ENCODE measurements at regions not wholly inside any gene's neighbourhood (a gene's known extent, or its start where the extent isn't known, plus 50 kb on each side); places are given as distances from the start of the nearest gene placed in this dataset.

DNA sequence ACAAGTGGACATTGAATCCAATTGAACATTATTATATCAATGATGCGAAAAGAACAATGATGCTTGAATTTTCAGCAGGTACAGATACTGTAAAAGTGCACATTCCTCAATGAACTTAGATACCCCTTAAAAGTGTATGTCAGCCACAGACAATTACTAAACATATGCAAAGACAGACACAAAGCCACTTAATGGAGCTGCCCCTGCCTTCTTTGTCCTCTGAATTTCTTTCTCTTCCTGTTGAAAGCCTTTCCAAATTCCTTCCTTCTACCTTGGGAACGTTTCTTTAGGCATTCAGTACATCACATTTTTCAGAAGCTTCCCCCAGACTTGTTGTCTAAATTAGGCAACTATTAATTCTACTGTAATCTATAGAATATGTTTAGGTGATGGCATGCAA lies 706.8 kb upstream of the MBL2 start:
- H3K79me2 ChIP-seq (ENCODE audit: insufficient read depth, low read length), result no peaks in the 10 kb centered on the region
- no peak overlapping the region for H3K4me3 ChIP-seq (ENCODE audit: insufficient read depth, low read length)
- no peak for DNase-seq (ENCODE audit: insufficient read length, low spot score, missing footprints)
- H3K27me3 ChIP-seq (ENCODE audit: insufficient read depth, low read length), result no peaks in the 10 kb centered on the region
- no peaks in the 10 kb centered on the region for H3K36me3 ChIP-seq (ENCODE audit: insufficient read depth, low read length)
- no peaks in the 10 kb centered on the region for H4K20me1 ChIP-seq (ENCODE audit: insufficient read depth, low read length)
- H3K4me2 ChIP-seq (ENCODE audit: insufficient read depth, low read length), result no peak overlapping the region
- H3K27ac ChIP-seq (ENCODE audit: low read depth, low read length), result no peak overlapping the region
- TF ChIP-seq, protein P1, sequence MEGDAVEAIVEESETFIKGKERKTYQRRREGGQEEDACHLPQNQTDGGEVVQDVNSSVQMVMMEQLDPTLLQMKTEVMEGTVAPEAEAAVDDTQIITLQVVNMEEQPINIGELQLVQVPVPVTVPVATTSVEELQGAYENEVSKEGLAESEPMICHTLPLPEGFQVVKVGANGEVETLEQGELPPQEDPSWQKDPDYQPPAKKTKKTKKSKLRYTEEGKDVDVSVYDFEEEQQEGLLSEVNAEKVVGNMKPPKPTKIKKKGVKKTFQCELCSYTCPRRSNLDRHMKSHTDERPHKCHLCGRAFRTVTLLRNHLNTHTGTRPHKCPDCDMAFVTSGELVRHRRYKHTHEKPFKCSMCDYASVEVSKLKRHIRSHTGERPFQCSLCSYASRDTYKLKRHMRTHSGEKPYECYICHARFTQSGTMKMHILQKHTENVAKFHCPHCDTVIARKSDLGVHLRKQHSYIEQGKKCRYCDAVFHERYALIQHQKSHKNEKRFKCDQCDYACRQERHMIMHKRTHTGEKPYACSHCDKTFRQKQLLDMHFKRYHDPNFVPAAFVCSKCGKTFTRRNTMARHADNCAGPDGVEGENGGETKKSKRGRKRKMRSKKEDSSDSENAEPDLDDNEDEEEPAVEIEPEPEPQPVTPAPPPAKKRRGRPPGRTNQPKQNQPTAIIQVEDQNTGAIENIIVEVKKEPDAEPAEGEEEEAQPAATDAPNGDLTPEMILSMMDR (IDR thresholded peaks at IDR 0.05; ENCODE audit: extremely low read depth, low read depth, low read length), result no peak
- H3K9me3 ChIP-seq (ENCODE audit: low read depth, low read length), result no peaks in the 10 kb centered on the region
- H3K4me1 ChIP-seq (ENCODE audit: insufficient read depth, low read length), result no peaks in the 10 kb centered on the region
- no peak overlapping the region for H2AFZ ChIP-seq (ENCODE audit: low read length)

DNA sequence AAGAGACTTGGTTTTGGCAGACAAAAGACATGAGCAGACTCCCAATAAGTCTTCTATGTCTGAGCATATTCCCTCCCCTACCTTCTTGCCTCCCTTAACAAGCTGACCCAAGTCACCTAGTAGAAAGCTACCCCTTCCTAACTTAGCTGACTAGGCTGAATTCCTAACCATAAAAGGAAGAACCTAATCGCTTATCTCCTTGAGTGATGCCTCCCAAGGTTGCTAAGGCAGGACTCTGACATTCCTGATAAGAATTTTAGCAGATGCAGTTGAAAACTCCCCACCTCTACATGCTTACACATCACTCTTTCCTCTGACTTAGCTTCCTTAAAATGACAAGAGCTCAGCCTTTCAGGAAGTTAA lies 704.7 kb upstream of the MBL2 start:
- H3K27me3 ChIP-seq (ENCODE audit: insufficient read depth, low read length), result no peaks in the 10 kb centered on the region
- H3K36me3 ChIP-seq (ENCODE audit: insufficient read depth, low read length), result no peaks in the 10 kb centered on the region
- H3K4me3 ChIP-seq (ENCODE audit: insufficient read depth, low read length), result no peak overlapping the region
- TF ChIP-seq, protein P1 (IDR thresholded peaks at IDR 0.05; ENCODE audit: extremely low read depth, low read depth, low read length), result no peak
- H3K79me2 ChIP-seq (ENCODE audit: insufficient read depth, low read length), result no peaks in the 10 kb centered on the region
- H3K4me2 ChIP-seq (ENCODE audit: insufficient read depth, low read length), result no peak overlapping the region
- DNase-seq (ENCODE audit: insufficient read length, low spot score, missing footprints), result no peak
- H4K20me1 ChIP-seq (ENCODE audit: insufficient read depth, low read length), result no peaks in the 10 kb centered on the region
- H3K4me1 ChIP-seq (ENCODE audit: insufficient read depth, low read length), result no peaks in the 10 kb centered on the region
- H3K27ac ChIP-seq (ENCODE audit: low read depth, low read length), result no peak overlapping the region
- no peak overlapping the region for H2AFZ ChIP-seq (ENCODE audit: low read length)
- no peaks in the 10 kb centered on the region for H3K9me3 ChIP-seq (ENCODE audit: low read depth, low read length)

DNA sequence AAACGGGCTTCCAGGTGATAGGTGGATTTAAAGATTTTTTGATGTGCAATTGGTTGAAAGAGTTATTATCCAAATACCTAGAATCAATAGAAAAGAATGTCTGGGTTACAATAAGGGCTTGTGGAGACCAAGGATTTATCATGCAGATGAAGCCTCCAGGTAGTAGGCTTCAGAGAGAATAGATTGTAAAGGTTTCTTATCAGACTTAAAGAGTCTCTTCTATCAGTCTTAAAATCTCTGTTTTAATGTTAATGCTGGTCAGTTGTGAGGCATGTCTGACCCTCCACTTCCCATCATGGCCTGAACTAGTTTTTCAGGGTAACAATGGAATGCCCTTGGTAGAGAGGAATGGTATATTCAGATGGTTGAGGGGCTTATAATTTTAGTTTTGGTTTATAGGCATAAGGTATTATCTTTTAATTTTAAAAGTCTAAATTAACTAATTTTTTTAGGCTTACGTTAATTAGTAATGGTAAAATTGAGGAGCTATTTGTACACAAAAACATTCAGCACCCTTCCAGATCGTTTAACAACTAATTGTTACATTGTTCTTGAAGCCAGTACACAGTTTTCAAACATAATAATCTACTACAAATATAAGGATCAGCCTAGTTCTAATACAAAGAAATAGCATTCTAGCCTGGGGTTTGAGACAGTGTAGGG lies 704.2 kb upstream of the MBL2 start:
- H3K36me3 ChIP-seq (ENCODE audit: insufficient read depth, low read length), result no peaks in the 10 kb centered on the region
- no peak overlapping the region for H2AFZ ChIP-seq (ENCODE audit: low read length)
- no peaks in the 10 kb centered on the region for H3K79me2 ChIP-seq (ENCODE audit: insufficient read depth, low read length)
- H3K4me2 ChIP-seq (ENCODE audit: insufficient read depth, low read length), result no peak overlapping the region
- no peak overlapping the region for H3K4me3 ChIP-seq (ENCODE audit: insufficient read depth, low read length)
- H3K27ac ChIP-seq (ENCODE audit: low read depth, low read length), result no peak overlapping the region
- H4K20me1 ChIP-seq (ENCODE audit: insufficient read depth, low read length), result no peaks in the 10 kb centered on the region
- TF ChIP-seq, protein P1 (IDR thresholded peaks at IDR 0.05; ENCODE audit: extremely low read depth, low read depth, low read length), result no peak
- no peaks in the 10 kb centered on the region for H3K27me3 ChIP-seq (ENCODE audit: insufficient read depth, low read length)
- DNase-seq (ENCODE audit: insufficient read length, low spot score, missing footprints), result no peak
- no peaks in the 10 kb centered on the region for H3K9me3 ChIP-seq (ENCODE audit: low read depth, low read length)
- no peaks in the 10 kb centered on the region for H3K4me1 ChIP-seq (ENCODE audit: insufficient read depth, low read length)

DNA sequence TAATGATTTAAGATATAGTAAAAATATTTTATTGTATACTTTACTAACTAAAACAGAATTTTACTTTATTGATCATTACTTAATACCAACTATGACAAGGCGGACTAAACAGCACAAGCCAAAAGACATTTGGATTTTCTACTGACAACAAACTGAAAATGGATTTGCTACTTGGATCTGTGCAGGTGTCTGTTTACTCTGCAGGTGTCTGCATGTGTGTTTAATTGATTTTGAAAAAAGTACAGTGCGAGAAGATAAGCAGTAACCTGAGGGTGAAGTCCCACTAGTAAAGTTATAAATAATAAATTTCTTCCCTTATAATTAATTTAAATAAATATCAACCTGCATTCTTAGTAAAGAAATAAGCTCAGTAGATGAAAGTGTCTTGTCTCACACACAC lies 696.8 kb upstream of the MBL2 start:
- H3K27me3 ChIP-seq (ENCODE audit: insufficient read depth, low read length), result no peaks in the 10 kb centered on the region
- no peaks in the 10 kb centered on the region for H4K20me1 ChIP-seq (ENCODE audit: insufficient read depth, low read length)
- no peak overlapping the region for H2AFZ ChIP-seq (ENCODE audit: low read length)
- DNase-seq (ENCODE audit: insufficient read length, low spot score, missing footprints), result no peak
- no peak overlapping the region for H3K4me3 ChIP-seq (ENCODE audit: insufficient read depth, low read length)
- H3K9me3 ChIP-seq (ENCODE audit: low read depth, low read length), result no peaks in the 10 kb centered on the region
- no peaks in the 10 kb centered on the region for H3K79me2 ChIP-seq (ENCODE audit: insufficient read depth, low read length)
- no peak overlapping the region for H3K27ac ChIP-seq (ENCODE audit: low read depth, low read length)
- H3K36me3 ChIP-seq (ENCODE audit: insufficient read depth, low read length), result no peaks in the 10 kb centered on the region
- H3K4me2 ChIP-seq (ENCODE audit: insufficient read depth, low read length), result no peak overlapping the region
- TF ChIP-seq, protein P1 (IDR thresholded peaks at IDR 0.05; ENCODE audit: extremely low read depth, low read depth, low read length), result no peak
- no peaks in the 10 kb centered on the region for H3K4me1 ChIP-seq (ENCODE audit: insufficient read depth, low read length)

Data from osteoblast (primary cell).